ENCODE measurements at regions not wholly inside any gene's neighbourhood (a gene's known extent, or its start where the extent isn't known, plus 50 kb on each side); places are given as distances from the start of the nearest gene placed in this dataset.
A peak's percentile ranks its signal among the peaks of the same experiment; 100 is the strongest.

DNA sequence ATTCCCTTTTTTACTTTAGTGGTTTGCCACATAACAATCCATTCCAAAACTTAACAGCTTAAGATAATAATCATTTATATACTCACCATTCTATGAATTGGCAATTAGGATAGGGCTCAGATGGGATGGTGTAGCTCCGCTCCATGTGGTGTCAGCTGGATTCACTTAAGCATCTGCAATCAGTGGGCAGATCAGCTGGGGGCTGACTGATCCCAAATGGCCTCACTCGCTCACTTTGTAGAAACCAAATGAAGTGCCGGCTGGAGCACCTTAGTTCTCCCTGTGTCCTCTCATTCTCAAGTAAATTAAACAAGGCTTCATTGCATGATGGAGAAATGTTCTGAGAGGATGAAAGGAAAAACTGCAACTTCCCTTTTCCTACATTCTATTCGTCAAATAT, 161.4 kb downstream of the WT1 start:
- Histone ChIP-seq H3K9ac (ENCODE audit: extremely low read depth, low read length, poor library complexity, severe bottlenecking) (no peak overlapping the region), H3K4me1 (ENCODE audit: control insufficient read depth, insufficient read depth, low read length) (peaks cover 5% of the 10 kb centered on the region), H3K36me3 (ENCODE audit: control insufficient read depth, insufficient read depth, low read length) (no peaks in the 10 kb centered on the region), H3K27me3 (ENCODE audit: control insufficient read depth, insufficient read depth, low read length, poor library complexity, severe bottlenecking) (no peaks in the 10 kb centered on the region), H3K4me3 (ENCODE audit: low read length) (no peak overlapping the region), H3K9me3 (ENCODE audit: control insufficient read depth, low read length) (no peaks in the 10 kb centered on the region), H3K27ac (ENCODE audit: low read depth, low read length) (no peak overlapping the region)
- no peak for DNase-seq
- H3K4me3 Mint-ChIP-seq, result no peak overlapping the region
- 83 to 95% methylated on average over 1 to 3 of the region's 4 CpGs for WGBS, 2 experiments (ENCODE audit: insufficient coverage in 1 of 2, insufficient read length in 1 of 2)
- peaks cover 9% of the 10 kb centered on the region for H3K4me1 Mint-ChIP-seq
- H3K27me3 Mint-ChIP-seq (ENCODE audit: insufficient read depth), result peaks cover 3% of the 10 kb centered on the region
- no peaks in the 10 kb centered on the region for H3K9me3 Mint-ChIP-seq
- TF ChIP-seq, protein P1, sequence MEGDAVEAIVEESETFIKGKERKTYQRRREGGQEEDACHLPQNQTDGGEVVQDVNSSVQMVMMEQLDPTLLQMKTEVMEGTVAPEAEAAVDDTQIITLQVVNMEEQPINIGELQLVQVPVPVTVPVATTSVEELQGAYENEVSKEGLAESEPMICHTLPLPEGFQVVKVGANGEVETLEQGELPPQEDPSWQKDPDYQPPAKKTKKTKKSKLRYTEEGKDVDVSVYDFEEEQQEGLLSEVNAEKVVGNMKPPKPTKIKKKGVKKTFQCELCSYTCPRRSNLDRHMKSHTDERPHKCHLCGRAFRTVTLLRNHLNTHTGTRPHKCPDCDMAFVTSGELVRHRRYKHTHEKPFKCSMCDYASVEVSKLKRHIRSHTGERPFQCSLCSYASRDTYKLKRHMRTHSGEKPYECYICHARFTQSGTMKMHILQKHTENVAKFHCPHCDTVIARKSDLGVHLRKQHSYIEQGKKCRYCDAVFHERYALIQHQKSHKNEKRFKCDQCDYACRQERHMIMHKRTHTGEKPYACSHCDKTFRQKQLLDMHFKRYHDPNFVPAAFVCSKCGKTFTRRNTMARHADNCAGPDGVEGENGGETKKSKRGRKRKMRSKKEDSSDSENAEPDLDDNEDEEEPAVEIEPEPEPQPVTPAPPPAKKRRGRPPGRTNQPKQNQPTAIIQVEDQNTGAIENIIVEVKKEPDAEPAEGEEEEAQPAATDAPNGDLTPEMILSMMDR (conservative IDR thresholded peaks at IDR 0.05), result no peak
- no peaks in the 10 kb centered on the region for H3K36me3 Mint-ChIP-seq (ENCODE audit: low read depth)
- H3K27ac Mint-ChIP-seq, result no peak overlapping the region

DNA sequence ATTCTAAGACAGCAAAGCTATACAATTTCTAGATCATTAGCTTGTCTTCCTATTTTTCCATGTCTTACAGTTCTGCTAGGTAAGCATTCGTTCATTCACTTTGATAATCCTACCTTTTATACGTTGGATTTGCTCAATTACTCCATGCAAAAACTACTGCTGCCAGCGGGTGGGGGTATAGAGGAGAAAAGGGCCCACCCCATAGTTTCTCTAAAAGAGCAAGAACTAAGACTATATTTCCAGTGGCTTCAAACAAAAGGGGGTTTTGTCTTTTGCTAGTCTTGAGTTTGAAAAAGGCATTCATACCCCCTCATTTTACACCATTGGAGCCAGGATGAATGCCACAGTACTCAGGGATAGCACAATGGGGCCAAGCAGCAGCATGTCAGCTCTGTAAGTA, 155.7 kb downstream of the WT1 start:
- WGBS, 2 experiments (ENCODE audit: insufficient coverage in 1 of 2, insufficient read length in 1 of 2), result 67% methylated on average over 2 of the region's 3 CpGs; no CpG with 5 or more reads in 1 of the 2 experiments
- peak; percentile 59 for DNase-seq

DNA sequence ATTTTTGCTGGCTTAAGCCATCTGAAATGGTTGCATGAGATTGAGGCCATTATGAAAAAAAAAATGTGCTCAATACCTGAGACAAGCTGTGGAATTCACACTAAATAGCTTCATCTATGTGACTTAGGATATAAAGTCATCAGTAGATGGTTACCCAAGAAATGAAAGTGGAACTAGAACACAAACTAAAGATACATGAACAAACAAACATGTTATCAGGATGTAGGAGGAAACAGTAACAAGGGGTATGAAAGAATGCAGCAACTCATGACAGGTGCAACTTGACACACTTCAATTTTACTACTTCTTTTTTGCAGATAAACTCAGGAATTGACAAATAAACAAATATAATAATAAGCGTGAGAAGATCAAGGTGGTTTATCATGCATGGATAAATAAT, 155.0 kb downstream of the WT1 start:
- H3K27me3 Mint-ChIP-seq (ENCODE audit: insufficient read depth), result peaks cover 13% of the 10 kb centered on the region
- H3K9me3 Mint-ChIP-seq, result peaks cover 9% of the 10 kb centered on the region
- no peaks in the 10 kb centered on the region for H3K9me3 ChIP-seq (ENCODE audit: control insufficient read depth, low read length)
- no peak overlapping the region for H3K4me3 Mint-ChIP-seq
- no peak overlapping the region for H3K27ac ChIP-seq (ENCODE audit: low read depth, low read length)
- no peak overlapping the region for H3K9ac ChIP-seq (ENCODE audit: extremely low read depth, low read length, poor library complexity, severe bottlenecking)
- H3K36me3 Mint-ChIP-seq (ENCODE audit: low read depth), result no peaks in the 10 kb centered on the region
- TF ChIP-seq, protein P1 (conservative IDR thresholded peaks at IDR 0.05), result no peak
- WGBS, 2 experiments (ENCODE audit: insufficient coverage in 1 of 2, insufficient read length in 1 of 2), result 100% methylated on average over 1 of the region's 1 CpG
- H3K4me3 ChIP-seq (ENCODE audit: low read length), result no peak overlapping the region
- no peaks in the 10 kb centered on the region for H3K36me3 ChIP-seq (ENCODE audit: control insufficient read depth, insufficient read depth, low read length)
- no peak overlapping the region for H3K27ac Mint-ChIP-seq
- no peaks in the 10 kb centered on the region for H3K27me3 ChIP-seq (ENCODE audit: control insufficient read depth, insufficient read depth, low read length, poor library complexity, severe bottlenecking)
- no peak for DNase-seq
- H3K4me1 ChIP-seq (ENCODE audit: control insufficient read depth, insufficient read depth, low read length), result no peaks in the 10 kb centered on the region
- H3K4me1 Mint-ChIP-seq, result no peaks in the 10 kb centered on the region

More for the DNA sequence above, 155.7 kb downstream of the WT1 start:
- H3K27ac Mint-ChIP-seq, result no peak overlapping the region
- Histone ChIP-seq H3K27ac (ENCODE audit: low read depth, low read length) (no peak overlapping the region), H3K9me3 (ENCODE audit: control insufficient read depth, low read length) (no peaks in the 10 kb centered on the region), H3K4me3 (ENCODE audit: low read length) (no peak overlapping the region), H3K9ac (ENCODE audit: extremely low read depth, low read length, poor library complexity, severe bottlenecking) (no peak overlapping the region), H3K27me3 (ENCODE audit: control insufficient read depth, insufficient read depth, low read length, poor library complexity, severe bottlenecking) (no peaks in the 10 kb centered on the region), H3K4me1 (ENCODE audit: control insufficient read depth, insufficient read depth, low read length) (no peaks in the 10 kb centered on the region), H3K36me3 (ENCODE audit: control insufficient read depth, insufficient read depth, low read length) (no peaks in the 10 kb centered on the region)
- peaks cover 10% of the 10 kb centered on the region for H3K27me3 Mint-ChIP-seq (ENCODE audit: insufficient read depth)
- no peak overlapping the region for H3K4me3 Mint-ChIP-seq
- H3K9me3 Mint-ChIP-seq, result peaks cover 9% of the 10 kb centered on the region
- no peaks in the 10 kb centered on the region for H3K4me1 Mint-ChIP-seq
- TF ChIP-seq, protein P1 (conservative IDR thresholded peaks at IDR 0.05), result peak; percentile 62
- no peaks in the 10 kb centered on the region for H3K36me3 Mint-ChIP-seq (ENCODE audit: low read depth)
